GM23338 (cell line): ENCODE measurements at regions not wholly inside any gene's neighbourhood (a gene's known extent, or its start where the extent isn't known, plus 50 kb on each side); places are given as distances from the start of the nearest gene placed in this dataset.

Experiments used
- ATAC-seq: fragments of 200-7000 bp; cut with Tn5 transposase; 3 replicates; pipeline ENCODE4 v1.9.1; 2020
- DNase-seq: peaks from one replicate; pipeline ENCODE4 v3.0.0-alpha.2; 2015; ENCODE audit warnings: low spot score
- H2AFZ ChIP-seq: fragments of 200-600 bp; sonication (generic); 2 replicates; pipeline ENCODE4 v1.8.0; 2016; ENCODE audit warnings: antibody characterized with exemption, mild to moderate bottlenecking, moderate library complexity
- H3F3A ChIP-seq: fragments of 200-600 bp; sonication (generic); replicated peaks from 2 replicates; pipeline ENCODE4 v1.8.0; 2017; ENCODE audit warnings: antibody characterized with exemption, mixed run types, low read depth
- H3K27ac ChIP-seq: fragments of 200-600 bp; sonication (generic); 2 replicates; pipeline ENCODE4 v1.6.1; 2016; ENCODE audit warnings: low read depth
- H3K27me3 ChIP-seq: fragments of 200-600 bp; sonication (generic); 2 replicates; pipeline ENCODE4 v1.8.0; 2016; ENCODE audit warnings: mild to moderate bottlenecking, mixed run types, moderate library complexity; ENCODE audit not compliant: insufficient read depth
- H3K36me3 ChIP-seq: fragments of 200-600 bp; sonication (generic); 2 replicates; pipeline ENCODE4 v1.8.0; 2016; ENCODE audit warnings: mild to moderate bottlenecking; ENCODE audit not compliant: insufficient read depth
- H3K4me1 ChIP-seq: fragments of 200-600 bp; sonication (generic); 2 replicates; pipeline ENCODE4 v1.8.0; 2016; ENCODE audit warnings: mild to moderate bottlenecking, moderate library complexity; ENCODE audit not compliant: insufficient read depth
- H3K4me2 ChIP-seq: fragments of 200-600 bp; sonication (generic); 2 replicates; pipeline ENCODE4 v1.7.1; 2017; ENCODE audit warnings: mixed run types
- H3K4me3 ChIP-seq: fragments of 200-600 bp; sonication (generic); 2 replicates; pipeline ENCODE4 v1.6.1; 2016; ENCODE audit warnings: mixed run types
- H3K79me2 ChIP-seq: fragments of 200-600 bp; sonication (generic); replicated peaks from 2 replicates; pipeline ENCODE4 v1.8.0; 2017; ENCODE audit warnings: mild to moderate bottlenecking; ENCODE audit not compliant: insufficient read depth
- H3K9me2 ChIP-seq: fragments of 200-600 bp; sonication (generic); 2 replicates; pipeline ENCODE4 v1.8.0; 2017; ENCODE audit not compliant: insufficient read depth
- H4K20me1 ChIP-seq: fragments of 200-600 bp; sonication (generic); replicated peaks from 2 replicates; pipeline ENCODE4 v1.8.0; 2017; ENCODE audit warnings: mild to moderate bottlenecking; ENCODE audit not compliant: insufficient read depth
- H3K27ac Mint-ChIP-seq: 2 replicates; pipeline ENCODE4 v1.8.0; 2020; ENCODE audit warnings: inconsistent platforms, mild to moderate bottlenecking, moderate library complexity, mixed read lengths
- H3K27me3 Mint-ChIP-seq: 3 replicates; pipeline ENCODE4 v1.8.0; 2022; ENCODE audit warnings: low read depth, mild to moderate bottlenecking, moderate library complexity, mixed read lengths, inconsistent platforms; ENCODE audit not compliant: insufficient read depth, poor library complexity
- H3K36me3 Mint-ChIP-seq: 3 replicates; pipeline ENCODE4 v1.8.0; 2021; ENCODE audit warnings: low read depth, mild to moderate bottlenecking, inconsistent platforms, moderate library complexity, mixed read lengths
- H3K4me1 Mint-ChIP-seq: 3 replicates; pipeline ENCODE4 v1.8.0; 2020; ENCODE audit warnings: mild to moderate bottlenecking, inconsistent platforms, mixed read lengths
- H3K4me3 Mint-ChIP-seq: 3 replicates; pipeline ENCODE4 v1.8.0; 2021; ENCODE audit warnings: moderate library complexity, mild to moderate bottlenecking, inconsistent platforms, mixed read lengths
- H3K9me3 Mint-ChIP-seq: 3 replicates; pipeline ENCODE4 v1.8.0; 2020; ENCODE audit warnings: moderate library complexity, mild to moderate bottlenecking, inconsistent platforms, mixed read lengths
- CREB1 ChIP-seq: fragments of 250-450 bp; sonication (Bioruptor Pico); IDR thresholded peaks from 2 replicates; pipeline ENCODE4 v1.5.0; 2020; ENCODE audit warnings: low read depth, mild to moderate bottlenecking, moderate library complexity
- EZH2 ChIP-seq: fragments of 200-600 bp; sonication (generic); IDR thresholded peaks from one replicate; pipeline ENCODE4 v1.8.0; 2017; ENCODE audit warnings: antibody characterized with exemption, mild to moderate bottlenecking, low read depth; ENCODE audit not compliant: unreplicated experiment
- JUNB ChIP-seq: IDR thresholded peaks from one replicate; pipeline ENCODE4 v1.6.1; 2016; ENCODE audit warnings: antibody characterized with exemption; ENCODE audit not compliant: unreplicated experiment
- NANOG ChIP-seq: IDR thresholded peaks from 2 replicates; pipeline ENCODE4 v1.6.1; 2016; ENCODE audit warnings: antibody characterized with exemption, borderline replicate concordance
- POLR2AphosphoS5 ChIP-seq: IDR thresholded peaks from 2 replicates; pipeline ENCODE4 v1.6.1; 2016; ENCODE audit warnings: antibody characterized with exemption, low read depth
- STAT1 ChIP-seq: IDR thresholded peaks from one replicate; pipeline ENCODE4 v1.6.1; 2016; ENCODE audit warnings: antibody characterized with exemption; ENCODE audit not compliant: unreplicated experiment
- ZNF114 ChIP-seq: fragments of 250-450 bp; sonication (Bioruptor Pico); IDR thresholded peaks from 2 replicates; pipeline ENCODE4 v1.5.0; 2020; ENCODE audit warnings: mild to moderate bottlenecking, moderate library complexity
- ZNF331 ChIP-seq: fragments of 250-450 bp; sonication (Bioruptor Pico); IDR thresholded peaks from 2 replicates; pipeline ENCODE4 v1.5.0; 2020; ENCODE audit warnings: low read depth, mild to moderate bottlenecking, moderate library complexity
- TF ChIP-seq, protein P1 (sequence below): IDR thresholded peaks from one replicate; pipeline ENCODE4 v1.6.1; 2018; ENCODE audit warnings: antibody characterized with exemption; ENCODE audit not compliant: unreplicated experiment
- TF ChIP-seq, protein P2 (sequence below): IDR thresholded peaks from 2 replicates; pipeline ENCODE4 v1.6.1; 2016; ENCODE audit warnings: antibody characterized with exemption
- TF ChIP-seq, protein P3 (sequence below), 2 experiments: fragments of 200-600 bp in 1 of 2; sonication (generic) in 1 of 2; conservative IDR thresholded peaks; 2 replicates each; pipeline versions ENCODE4 v1.5.1 to v1.6.1; 2016 to 2017; ENCODE audit warnings: antibody characterized with exemption in 2 of 2, low read depth in 2 of 2, mild to moderate bottlenecking in 2 of 2, moderate library complexity in 1 of 2

DNA sequence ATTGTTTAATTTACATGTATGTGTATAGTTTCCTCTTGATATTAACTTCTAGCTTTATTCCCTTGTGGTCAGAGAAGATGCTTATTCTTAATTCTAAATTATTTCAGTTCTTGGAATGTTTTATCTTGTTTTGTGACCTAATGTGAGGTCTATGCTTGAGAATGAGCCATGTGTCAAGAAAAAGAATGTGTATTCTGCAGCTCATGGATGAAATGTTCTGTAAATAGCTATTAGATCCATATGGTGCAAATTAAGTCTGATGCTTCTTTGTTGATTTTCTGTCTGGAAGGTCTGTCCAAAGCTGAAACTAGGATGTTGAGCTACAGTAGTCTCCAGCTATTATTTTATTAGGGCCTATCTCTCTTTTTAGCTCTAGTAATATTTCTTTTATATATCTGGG, 187.3 kb upstream of the RASGEF1B start (continued):
- TF ChIP-seq, protein P1, sequence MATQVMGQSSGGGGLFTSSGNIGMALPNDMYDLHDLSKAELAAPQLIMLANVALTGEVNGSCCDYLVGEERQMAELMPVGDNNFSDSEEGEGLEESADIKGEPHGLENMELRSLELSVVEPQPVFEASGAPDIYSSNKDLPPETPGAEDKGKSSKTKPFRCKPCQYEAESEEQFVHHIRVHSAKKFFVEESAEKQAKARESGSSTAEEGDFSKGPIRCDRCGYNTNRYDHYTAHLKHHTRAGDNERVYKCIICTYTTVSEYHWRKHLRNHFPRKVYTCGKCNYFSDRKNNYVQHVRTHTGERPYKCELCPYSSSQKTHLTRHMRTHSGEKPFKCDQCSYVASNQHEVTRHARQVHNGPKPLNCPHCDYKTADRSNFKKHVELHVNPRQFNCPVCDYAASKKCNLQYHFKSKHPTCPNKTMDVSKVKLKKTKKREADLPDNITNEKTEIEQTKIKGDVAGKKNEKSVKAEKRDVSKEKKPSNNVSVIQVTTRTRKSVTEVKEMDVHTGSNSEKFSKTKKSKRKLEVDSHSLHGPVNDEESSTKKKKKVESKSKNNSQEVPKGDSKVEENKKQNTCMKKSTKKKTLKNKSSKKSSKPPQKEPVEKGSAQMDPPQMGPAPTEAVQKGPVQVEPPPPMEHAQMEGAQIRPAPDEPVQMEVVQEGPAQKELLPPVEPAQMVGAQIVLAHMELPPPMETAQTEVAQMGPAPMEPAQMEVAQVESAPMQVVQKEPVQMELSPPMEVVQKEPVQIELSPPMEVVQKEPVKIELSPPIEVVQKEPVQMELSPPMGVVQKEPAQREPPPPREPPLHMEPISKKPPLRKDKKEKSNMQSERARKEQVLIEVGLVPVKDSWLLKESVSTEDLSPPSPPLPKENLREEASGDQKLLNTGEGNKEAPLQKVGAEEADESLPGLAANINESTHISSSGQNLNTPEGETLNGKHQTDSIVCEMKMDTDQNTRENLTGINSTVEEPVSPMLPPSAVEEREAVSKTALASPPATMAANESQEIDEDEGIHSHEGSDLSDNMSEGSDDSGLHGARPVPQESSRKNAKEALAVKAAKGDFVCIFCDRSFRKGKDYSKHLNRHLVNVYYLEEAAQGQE, result no peak
- TF ChIP-seq JUNB (no peak), POLR2AphosphoS5 (no peak)

DNA sequence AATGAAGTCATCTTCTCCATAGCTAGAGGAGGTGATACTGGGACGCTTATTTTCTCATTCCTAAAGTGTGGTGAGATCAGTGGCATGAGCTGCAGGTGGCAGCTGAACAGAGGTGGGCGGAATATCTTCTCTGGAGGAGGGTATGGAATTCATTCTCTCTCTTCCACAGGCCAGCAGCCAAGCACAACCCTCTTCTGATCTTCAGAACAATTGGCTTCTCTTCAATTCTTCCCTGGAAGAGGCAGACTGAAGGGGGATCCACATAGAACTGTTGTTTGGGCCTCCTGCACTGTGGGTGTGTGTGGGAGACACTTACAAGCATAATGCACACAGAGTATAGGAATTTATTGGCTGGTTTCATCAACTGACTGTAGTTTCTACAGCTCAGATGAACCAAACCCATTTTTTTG, 180.4 kb upstream of the RASGEF1B start:
- no peaks in the 10 kb centered on the region for H3K36me3 Mint-ChIP-seq
- no peak overlapping the region for H3K4me2 ChIP-seq
- no peaks in the 10 kb centered on the region for H3K9me3 Mint-ChIP-seq
- TF ChIP-seq ZNF331 (CRISPR knock-in tag) (no peak), EZH2 (no peak), CREB1 (no peak), STAT1 (no peak), POLR2AphosphoS5 (no peak), NANOG (no peak), ZNF114 (no peak)
- TF ChIP-seq, protein P2, sequence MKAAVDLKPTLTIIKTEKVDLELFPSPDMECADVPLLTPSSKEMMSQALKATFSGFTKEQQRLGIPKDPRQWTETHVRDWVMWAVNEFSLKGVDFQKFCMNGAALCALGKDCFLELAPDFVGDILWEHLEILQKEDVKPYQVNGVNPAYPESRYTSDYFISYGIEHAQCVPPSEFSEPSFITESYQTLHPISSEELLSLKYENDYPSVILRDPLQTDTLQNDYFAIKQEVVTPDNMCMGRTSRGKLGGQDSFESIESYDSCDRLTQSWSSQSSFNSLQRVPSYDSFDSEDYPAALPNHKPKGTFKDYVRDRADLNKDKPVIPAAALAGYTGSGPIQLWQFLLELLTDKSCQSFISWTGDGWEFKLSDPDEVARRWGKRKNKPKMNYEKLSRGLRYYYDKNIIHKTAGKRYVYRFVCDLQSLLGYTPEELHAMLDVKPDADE, result no peak
- TF ChIP-seq, protein P3, sequence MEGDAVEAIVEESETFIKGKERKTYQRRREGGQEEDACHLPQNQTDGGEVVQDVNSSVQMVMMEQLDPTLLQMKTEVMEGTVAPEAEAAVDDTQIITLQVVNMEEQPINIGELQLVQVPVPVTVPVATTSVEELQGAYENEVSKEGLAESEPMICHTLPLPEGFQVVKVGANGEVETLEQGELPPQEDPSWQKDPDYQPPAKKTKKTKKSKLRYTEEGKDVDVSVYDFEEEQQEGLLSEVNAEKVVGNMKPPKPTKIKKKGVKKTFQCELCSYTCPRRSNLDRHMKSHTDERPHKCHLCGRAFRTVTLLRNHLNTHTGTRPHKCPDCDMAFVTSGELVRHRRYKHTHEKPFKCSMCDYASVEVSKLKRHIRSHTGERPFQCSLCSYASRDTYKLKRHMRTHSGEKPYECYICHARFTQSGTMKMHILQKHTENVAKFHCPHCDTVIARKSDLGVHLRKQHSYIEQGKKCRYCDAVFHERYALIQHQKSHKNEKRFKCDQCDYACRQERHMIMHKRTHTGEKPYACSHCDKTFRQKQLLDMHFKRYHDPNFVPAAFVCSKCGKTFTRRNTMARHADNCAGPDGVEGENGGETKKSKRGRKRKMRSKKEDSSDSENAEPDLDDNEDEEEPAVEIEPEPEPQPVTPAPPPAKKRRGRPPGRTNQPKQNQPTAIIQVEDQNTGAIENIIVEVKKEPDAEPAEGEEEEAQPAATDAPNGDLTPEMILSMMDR (conservative IDR thresholded peaks at IDR 0.05; ENCODE audit: low read depth in 2 of 2), result no peak
- peaks cover 13% of the 10 kb centered on the region for H3K4me1 ChIP-seq
- H3K27ac Mint-ChIP-seq, result no peak overlapping the region
- peaks cover 15% of the 10 kb centered on the region for H3K27me3 Mint-ChIP-seq
- no peak overlapping the region for H3K27ac ChIP-seq
- no peaks in the 10 kb centered on the region for H3K79me2 ChIP-seq
- no peak overlapping the region for H3K4me3 ChIP-seq
- H3K36me3 ChIP-seq, result no peaks in the 10 kb centered on the region
- no peak overlapping the region for H3K4me3 Mint-ChIP-seq
- peaks cover 34% of the 10 kb centered on the region for H3K27me3 ChIP-seq
- no peaks in the 10 kb centered on the region for H4K20me1 ChIP-seq
- H2AFZ ChIP-seq, result no peak overlapping the region
- ATAC-seq, result no peak
- H3F3A ChIP-seq, result no peaks in the 10 kb centered on the region
- peaks cover 38% of the 10 kb centered on the region for H3K4me1 Mint-ChIP-seq
- 0 out of 2 replicates have a peak, but pooled peaks cover 2% of the 10 kb centered on the region for H3K9me2 ChIP-seq
- DNase-seq, result no peak
